ENCODE measurements at regions not wholly inside any gene's neighbourhood (a gene's known extent, or its start where the extent isn't known, plus 50 kb on each side); places are given as distances from the start of the nearest gene placed in this dataset.

DNA sequence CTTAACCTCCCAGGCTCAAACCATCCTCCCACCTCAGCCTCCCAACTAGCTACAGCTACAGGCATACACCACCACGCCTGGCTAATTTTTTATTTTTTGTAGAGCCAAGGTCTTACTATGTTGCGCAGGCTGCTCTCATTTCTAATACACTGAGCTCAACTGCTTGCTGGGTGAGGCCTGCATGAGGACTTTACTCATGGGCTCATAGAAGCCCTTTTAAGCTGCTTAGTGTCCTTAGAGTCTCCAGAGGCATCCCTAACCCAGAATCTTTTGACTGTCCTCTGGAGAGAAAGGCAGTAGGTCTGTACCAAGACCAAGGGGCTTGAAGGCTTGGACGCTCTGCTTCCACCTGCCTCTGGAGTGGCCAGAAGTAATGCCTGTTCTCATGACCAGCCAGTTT is 141.6 kb downstream of the TM9SF2 start:
- CTCF ChIA-PET (ENCODE audit: partially characterized antibody), result interaction anchor here (0.8 to 2.0 kb wide), 5 partner anchors 9 to 275 kb away, joined by 3 to 7 read pairs (median 3); no protein-coding TSS in a partner anchor
- Histone ChIP-seq H3K27ac (ENCODE audit: low read depth, low read length) (no peak overlapping the region), H2BK20ac (ENCODE audit: low read length) (no peak overlapping the region), H3K79me2 (ENCODE audit: control insufficient read depth in 1 of 2, insufficient read depth in 2 of 2, low read length in 2 of 2) (no peaks in the 10 kb centered on the region), H4K8ac (ENCODE audit: extremely low read depth, insufficient read depth, low read length) (no peak overlapping the region), H2BK5ac (ENCODE audit: low read depth, low read length) (no peak overlapping the region), H3K9me3 (ENCODE audit: insufficient read depth in 2 of 2, low read depth in 1 of 2, low read length in 1 of 2) (no peaks in the 10 kb centered on the region), H4K91ac (replicated peaks; ENCODE audit: insufficient read length, low read length) (no peak overlapping the region), H3K27me3 (replicated peaks in 1 of 4; ENCODE audit: control insufficient read depth in 3 of 4, extremely low read depth in 1 of 4, insufficient read depth in 3 of 4, low read length in 3 of 4) (no peaks in the 10 kb centered on the region), H3K23me2 (ENCODE audit: low read depth, low read length) (no peaks in the 10 kb centered on the region), H2BK120ac (replicated peaks; ENCODE audit: low read depth, low read length) (no peak overlapping the region), H3K14ac (ENCODE audit: insufficient read length) (no peak overlapping the region), H4K20me1 (replicated peaks in 1 of 2; ENCODE audit: control insufficient read depth in 1 of 2, insufficient read depth in 2 of 2, low read length in 2 of 2) (no peaks in the 10 kb centered on the region), H3K4ac (replicated peaks; ENCODE audit: insufficient read length, low read depth, low read length) (no peak overlapping the region), H3K36me3 (ENCODE audit: control insufficient read depth in 2 of 4, insufficient read depth in 4 of 4, low read length in 3 of 4) (no peaks in the 10 kb centered on the region), H2AFZ (ENCODE audit: low read length) (no peak overlapping the region), H3K4me3 (ENCODE audit: extremely low read depth in 1 of 4, insufficient read depth in 2 of 4, low read depth in 3 of 4, low read length in 4 of 4) (no peak overlapping the region), H3K4me2 (ENCODE audit: insufficient read depth in 1 of 2, low read depth in 2 of 2, low read length in 2 of 2) (no peak overlapping the region), H2BK12ac (ENCODE audit: low read depth, low read length) (no peak overlapping the region), H3K4me1 (replicated peaks in 1 of 4; ENCODE audit: control insufficient read depth in 3 of 4, insufficient read depth in 4 of 4, low read length in 3 of 4) (no peaks in the 10 kb centered on the region; a peak in 1 of 7 replicates), H3K56ac (replicated peaks; ENCODE audit: insufficient read length, low read depth, low read length) (no peak overlapping the region), H3K9ac (replicated peaks in 1 of 4; ENCODE audit: extremely low read depth in 1 of 4, low read depth in 3 of 4, low read length in 3 of 4) (no peak overlapping the region), H4K5ac (ENCODE audit: insufficient read length, low read depth, low read length) (no peak overlapping the region), H2AK5ac (ENCODE audit: low read depth, low read length) (no peak overlapping the region), H3K23ac (ENCODE audit: insufficient read length) (no peak overlapping the region), H2BK15ac (ENCODE audit: low read length) (no peak overlapping the region), H3K18ac (ENCODE audit: extremely low read depth, low read length) (no peak overlapping the region), H3K79me1 (ENCODE audit: low read depth, low read length) (no peaks in the 10 kb centered on the region)
- 92% methylated on average over 3 of the region's 3 CpGs; no CpG with 5 or more reads in 1 of the 2 experiments for WGBS, 2 experiments (ENCODE audit: extremely low coverage in 1 of 2, insufficient coverage in 1 of 2, insufficient read length in 1 of 2, insufficient replicate concordance in 2 of 2, low coverage in 1 of 2, low lambda C conversion rate in 2 of 2, missing lambda C conversion rate in 1 of 2)
- DNase-seq (ENCODE audit: low read depth in 1 of 2, low spot score in 2 of 2) (no peak), FAIRE-seq (no peak)
- POLR2A ChIA-PET (ENCODE audit: partially characterized antibody), result no interaction called here
- no peak for TF ChIP-seq ASH2L (IDR thresholded peaks at IDR 0.05; ENCODE audit: low read length)
- no peak for TF ChIP-seq KDM4A (IDR thresholded peaks at IDR 0.05; ENCODE audit: low read depth, low read length, severe bottlenecking)
- TF ChIP-seq TAF7 (optimal IDR thresholded peaks at IDR 0.05; ENCODE audit: borderline replicate concordance, low read depth, low read length), result no peak
- TF ChIP-seq, protein P1, sequence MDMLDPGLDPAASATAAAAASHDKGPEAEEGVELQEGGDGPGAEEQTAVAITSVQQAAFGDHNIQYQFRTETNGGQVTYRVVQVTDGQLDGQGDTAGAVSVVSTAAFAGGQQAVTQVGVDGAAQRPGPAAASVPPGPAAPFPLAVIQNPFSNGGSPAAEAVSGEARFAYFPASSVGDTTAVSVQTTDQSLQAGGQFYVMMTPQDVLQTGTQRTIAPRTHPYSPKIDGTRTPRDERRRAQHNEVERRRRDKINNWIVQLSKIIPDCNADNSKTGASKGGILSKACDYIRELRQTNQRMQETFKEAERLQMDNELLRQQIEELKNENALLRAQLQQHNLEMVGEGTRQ (IDR thresholded peaks at IDR 0.05; ENCODE audit: low read length), result no peak
- TF ChIP-seq RAD21 (IDR thresholded peaks at IDR 0.05 in 1 of 2, conservative IDR thresholded peaks at IDR 0.05 in 1 of 2; ENCODE audit: low read depth in 2 of 2, low read length in 2 of 2), result no peak
- TF ChIP-seq CHD1 (IDR thresholded peaks at IDR 0.05; ENCODE audit: low read depth, low read length), result no peak
- TF ChIP-seq TBP (IDR thresholded peaks at IDR 0.05; ENCODE audit: low read depth, low read length), result no peak

Measured in H1 (cell line).